Smooth muscle cell (in vitro differentiated cells): ENCODE measurements at regions not wholly inside any gene's neighbourhood (a gene's known extent, or its start where the extent isn't known, plus 50 kb on each side); places are given as distances from the start of the nearest gene placed in this dataset.
"Not testable (repeated sequence)": the region's sequence is repeated elsewhere in the genome, so short reads cannot be mapped to it uniquely, and the experiment has no call there.

ENCODE experiments used
- DNase-seq: peaks from one replicate; lab custom pipeline; 2025; ENCODE audit not compliant: unreplicated experiment; lab: John Stamatoyannopoulos, UW
- H2AFZ ChIP-seq: fragments of 200-600 bp; sonication (generic); 2 replicates; pipeline ENCODE4 v1.6.0; 2016; ENCODE audit warnings: antibody characterized with exemption, low read depth, mild to moderate bottlenecking
- H3F3A ChIP-seq: fragments of 200-600 bp; sonication (generic); 2 replicates; pipeline ENCODE4 v1.6.0; 2017; ENCODE audit warnings: antibody characterized with exemption, low read depth
- H3K27ac ChIP-seq: fragments of 200-600 bp; sonication (generic); 2 replicates; pipeline ENCODE4 v1.5.1; 2016; ENCODE audit warnings: low read depth, mild to moderate bottlenecking
- H3K27me3 ChIP-seq: fragments of 200-600 bp; sonication (generic); 2 replicates; pipeline ENCODE4 v1.6.1; 2016; ENCODE audit warnings: low read depth, mild to moderate bottlenecking
- H3K36me3 ChIP-seq: fragments of 200-600 bp; sonication (generic); 2 replicates; pipeline ENCODE4 v1.5.1; 2016; ENCODE audit warnings: low read depth
- H3K4me1 ChIP-seq: fragments of 200-600 bp; sonication (generic); 2 replicates; pipeline ENCODE4 v1.5.1; 2016; ENCODE audit warnings: low read depth
- H3K4me2 ChIP-seq: fragments of 200-600 bp; sonication (generic); 2 replicates; pipeline ENCODE4 v1.6.0; 2016; ENCODE audit warnings: mild to moderate bottlenecking
- H3K4me3 ChIP-seq: fragments of 200-600 bp; sonication (generic); 2 replicates; pipeline ENCODE4 v1.5.1; 2016; ENCODE audit warnings: mild to moderate bottlenecking
- H3K79me2 ChIP-seq: fragments of 200-600 bp; sonication (generic); 2 replicates; pipeline ENCODE4 v1.6.0; 2016; ENCODE audit warnings: low read depth, mild to moderate bottlenecking
- H3K9ac ChIP-seq: fragments of 200-600 bp; sonication (generic); 2 replicates; pipeline ENCODE4 v1.6.0; 2016; ENCODE audit warnings: low read depth
- H3K9me3 ChIP-seq: fragments of 200-600 bp; sonication (generic); replicated peaks from 2 replicates; pipeline ENCODE4 v1.5.1; 2016; ENCODE audit warnings: low read depth
- H4K20me1 ChIP-seq: fragments of 200-600 bp; sonication (generic); 2 replicates; pipeline ENCODE4 v1.6.0; 2016; ENCODE audit warnings: low read depth
- WGBS: methylation state at CpG from one replicate; pipeline ENCODE4 v1.1.7; 2016; ENCODE audit warnings: low lambda C conversion rate; 5-methylcytosine and 5-hydroxymethylcytosine counted together
- TF ChIP-seq, protein P1 (sequence below): fragments of 200-600 bp; sonication (generic); IDR thresholded peaks from 2 replicates; pipeline ENCODE4 v1.5.1; 2017; ENCODE audit warnings: borderline replicate concordance, mild to moderate bottlenecking, antibody characterized with exemption; ENCODE audit not compliant: insufficient read depth, poor library complexity, severe bottlenecking

DNA sequence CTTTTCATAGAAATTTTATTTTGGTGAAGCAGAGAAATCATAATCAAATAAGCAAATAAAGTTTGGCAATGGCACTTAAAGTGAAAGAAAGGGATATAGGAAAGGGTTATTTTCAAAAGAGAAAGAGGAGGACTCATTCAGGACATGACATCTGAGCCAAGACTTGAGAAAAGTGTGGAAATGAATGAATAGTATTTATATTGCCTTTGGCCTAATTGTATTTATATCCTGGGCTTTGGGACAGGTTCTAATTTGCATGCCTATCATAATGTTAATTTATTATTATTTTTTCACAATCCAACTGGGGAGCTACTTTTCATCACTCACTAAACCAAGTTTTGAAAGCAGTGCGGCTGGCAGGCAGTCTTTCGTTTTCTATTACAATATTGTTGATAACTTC, 376.8 kb downstream of the HGF start:
- TF ChIP-seq, protein P1, sequence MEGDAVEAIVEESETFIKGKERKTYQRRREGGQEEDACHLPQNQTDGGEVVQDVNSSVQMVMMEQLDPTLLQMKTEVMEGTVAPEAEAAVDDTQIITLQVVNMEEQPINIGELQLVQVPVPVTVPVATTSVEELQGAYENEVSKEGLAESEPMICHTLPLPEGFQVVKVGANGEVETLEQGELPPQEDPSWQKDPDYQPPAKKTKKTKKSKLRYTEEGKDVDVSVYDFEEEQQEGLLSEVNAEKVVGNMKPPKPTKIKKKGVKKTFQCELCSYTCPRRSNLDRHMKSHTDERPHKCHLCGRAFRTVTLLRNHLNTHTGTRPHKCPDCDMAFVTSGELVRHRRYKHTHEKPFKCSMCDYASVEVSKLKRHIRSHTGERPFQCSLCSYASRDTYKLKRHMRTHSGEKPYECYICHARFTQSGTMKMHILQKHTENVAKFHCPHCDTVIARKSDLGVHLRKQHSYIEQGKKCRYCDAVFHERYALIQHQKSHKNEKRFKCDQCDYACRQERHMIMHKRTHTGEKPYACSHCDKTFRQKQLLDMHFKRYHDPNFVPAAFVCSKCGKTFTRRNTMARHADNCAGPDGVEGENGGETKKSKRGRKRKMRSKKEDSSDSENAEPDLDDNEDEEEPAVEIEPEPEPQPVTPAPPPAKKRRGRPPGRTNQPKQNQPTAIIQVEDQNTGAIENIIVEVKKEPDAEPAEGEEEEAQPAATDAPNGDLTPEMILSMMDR: no peak
- no peak for DNase-seq
- 96% methylated on average over 2 of the region's 2 CpGs for WGBS
- no peak overlapping the region for H3K4me2 ChIP-seq
- H3K4me3 ChIP-seq: no peak overlapping the region
- no peaks in the 10 kb centered on the region for H3K36me3 ChIP-seq
- no peaks in the 10 kb centered on the region for H4K20me1 ChIP-seq
- H3K4me1 ChIP-seq: peaks cover 8% of the 10 kb centered on the region
- H3K27ac ChIP-seq: no peak overlapping the region
- H3F3A ChIP-seq: no peaks in the 10 kb centered on the region
- H2AFZ ChIP-seq: peak overlapping the region; percentile 31
- no peaks in the 10 kb centered on the region for H3K27me3 ChIP-seq
- H3K9me3 ChIP-seq: no peaks in the 10 kb centered on the region
- no peak overlapping the region for H3K9ac ChIP-seq
- H3K79me2 ChIP-seq: no peaks in the 10 kb centered on the region

DNA sequence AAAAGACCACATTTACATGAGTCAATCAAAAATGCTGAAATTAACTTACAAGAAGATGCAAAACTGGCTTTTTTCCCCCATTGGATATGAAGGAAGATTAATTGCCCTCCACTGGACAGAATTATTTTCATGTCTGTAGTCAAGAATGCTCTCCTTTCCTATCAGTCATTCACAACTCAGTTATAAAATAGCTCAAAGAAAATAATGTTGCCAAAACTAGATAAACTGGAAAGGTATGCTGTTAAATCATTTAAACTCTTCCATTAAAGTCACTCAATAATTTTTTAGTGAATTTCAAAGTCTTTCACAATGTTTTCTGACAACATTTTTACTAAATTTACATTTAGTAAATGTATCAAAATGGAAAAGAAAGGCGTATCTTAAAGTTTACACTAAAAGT, 384.5 kb downstream of the HGF start:
- Histone ChIP-seq H3K27ac (no peak overlapping the region), H3K36me3 (no peaks in the 10 kb centered on the region), H3K4me3 (no peak overlapping the region), H3K27me3 (no peaks in the 10 kb centered on the region), H3K4me1 (peaks cover 5% of the 10 kb centered on the region), H3K79me2 (no peaks in the 10 kb centered on the region), H4K20me1 (no peaks in the 10 kb centered on the region), H3K4me2 (no peak overlapping the region), H3F3A (no peaks in the 10 kb centered on the region), H2AFZ (no peak overlapping the region), H3K9ac (no peak overlapping the region), H3K9me3 (no peaks in the 10 kb centered on the region)
- no peak for DNase-seq
- WGBS: 93% methylated on average over 1 of the region's 1 CpG
- TF ChIP-seq, protein P1: no peak

DNA sequence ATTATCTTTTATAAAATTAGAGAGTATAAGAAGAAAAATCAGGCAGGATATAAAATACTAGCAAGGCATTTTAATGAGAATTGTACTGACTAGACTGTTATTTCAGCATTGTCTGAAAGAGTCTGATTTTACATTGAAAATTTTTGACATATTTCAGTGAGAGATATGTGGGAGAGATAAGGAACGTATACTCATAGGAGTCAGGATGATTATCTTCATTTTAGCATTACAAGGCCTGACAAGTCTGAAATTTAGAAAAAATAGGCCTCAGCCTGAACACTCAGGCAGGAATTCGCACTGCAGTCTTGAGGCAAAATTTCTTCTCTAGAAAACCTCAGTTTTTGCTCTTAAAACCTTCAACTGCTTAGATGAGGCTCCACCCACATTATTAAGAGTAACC, 386.0 kb downstream of the HGF start:
- no peak overlapping the region for H3K27ac ChIP-seq
- H3K79me2 ChIP-seq: no peaks in the 10 kb centered on the region
- H3K36me3 ChIP-seq: no peaks in the 10 kb centered on the region
- TF ChIP-seq, protein P1: no peak
- no peaks in the 10 kb centered on the region for H3K4me1 ChIP-seq
- peak overlapping the region; percentile 61 for H2AFZ ChIP-seq
- H3K9me3 ChIP-seq: no peaks in the 10 kb centered on the region
- H4K20me1 ChIP-seq: no peaks in the 10 kb centered on the region
- no peak overlapping the region for H3K4me2 ChIP-seq
- H3F3A ChIP-seq: no peaks in the 10 kb centered on the region
- no peaks in the 10 kb centered on the region for H3K27me3 ChIP-seq
- H3K9ac ChIP-seq: no peak overlapping the region
- H3K4me3 ChIP-seq: no peak overlapping the region
- WGBS: 89% methylated on average over 2 of the region's 2 CpGs
- DNase-seq: no peak

DNA sequence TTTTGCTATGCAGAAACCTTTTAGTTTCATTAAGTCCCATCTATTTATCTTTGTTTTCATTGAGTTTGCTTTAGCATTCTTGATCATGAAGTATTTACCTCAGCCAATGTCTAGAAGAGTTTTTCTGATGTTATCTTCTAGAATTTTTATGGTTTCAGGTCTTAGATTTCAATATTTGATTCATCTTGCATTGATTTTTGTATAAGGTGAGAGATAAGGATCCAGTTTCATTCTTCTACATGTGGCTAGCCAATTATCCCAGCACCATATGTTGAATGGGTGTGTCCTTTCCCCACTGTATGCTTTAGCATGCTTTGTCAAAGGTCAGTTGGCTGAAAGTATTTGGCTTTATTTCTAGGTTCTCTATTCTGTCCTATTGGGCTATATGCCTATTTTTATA, 395.2 kb downstream of the HGF start:
- H3K4me3 ChIP-seq, DNase-seq, H3K79me2 ChIP-seq, H4K20me1 ChIP-seq, H2AFZ ChIP-seq, H3F3A ChIP-seq, H3K27ac ChIP-seq, H3K36me3 ChIP-seq, H3K9ac ChIP-seq, H3K9me3 ChIP-seq, H3K4me1 ChIP-seq, H3K4me2 ChIP-seq, H3K27me3 ChIP-seq: not testable (repeated sequence)
